ENCODE measurements at regions not wholly inside any gene's neighbourhood (a gene's known extent, or its start where the extent isn't known, plus 50 kb on each side); places are given as distances from the start of the nearest gene placed in this dataset.

DNA sequence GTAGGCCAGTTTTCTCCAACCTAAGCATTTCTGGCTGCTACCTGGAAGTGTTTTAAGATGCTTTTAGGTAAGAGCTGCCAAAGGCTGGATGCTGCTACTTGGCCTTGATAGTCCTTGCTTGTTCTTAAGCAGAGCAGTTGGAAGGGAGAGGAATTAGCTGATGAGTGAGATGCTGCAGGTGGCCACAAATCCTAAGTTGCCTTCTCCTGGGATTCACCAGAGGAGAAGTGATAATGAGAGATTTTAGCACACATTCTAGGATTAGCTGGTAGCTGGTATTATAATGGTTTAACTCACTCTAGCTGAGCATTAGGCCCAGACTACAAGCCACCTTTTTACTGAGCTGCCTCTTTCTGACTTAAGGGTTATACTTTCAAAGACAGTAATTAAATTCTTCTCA, 442.9 kb upstream of the RAG2 start (continued):
- TF ChIP-seq, protein P1, sequence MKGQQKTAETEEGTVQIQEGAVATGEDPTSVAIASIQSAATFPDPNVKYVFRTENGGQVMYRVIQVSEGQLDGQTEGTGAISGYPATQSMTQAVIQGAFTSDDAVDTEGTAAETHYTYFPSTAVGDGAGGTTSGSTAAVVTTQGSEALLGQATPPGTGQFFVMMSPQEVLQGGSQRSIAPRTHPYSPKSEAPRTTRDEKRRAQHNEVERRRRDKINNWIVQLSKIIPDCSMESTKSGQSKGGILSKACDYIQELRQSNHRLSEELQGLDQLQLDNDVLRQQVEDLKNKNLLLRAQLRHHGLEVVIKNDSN (IDR thresholded peaks at IDR 0.05; ENCODE audit: borderline replicate concordance, extremely low read length, insufficient read depth, low read depth, low read length), result no peak
- TF ChIP-seq ZNF384 (IDR thresholded peaks at IDR 0.05; ENCODE audit: borderline replicate concordance, low read depth, low read length) (no peak), KLF5 (IDR thresholded peaks at IDR 0.05; ENCODE audit: partially characterized antibody) (no peak), IKZF2 (IDR thresholded peaks at IDR 0.05) (no peak), PAX8 (IDR thresholded peaks at IDR 0.05) (no peak), RAD21 (IDR thresholded peaks at IDR 0.05; ENCODE audit: insufficient read depth, low read depth, low read length) (no peak)
- TF ChIP-seq, protein P2, sequence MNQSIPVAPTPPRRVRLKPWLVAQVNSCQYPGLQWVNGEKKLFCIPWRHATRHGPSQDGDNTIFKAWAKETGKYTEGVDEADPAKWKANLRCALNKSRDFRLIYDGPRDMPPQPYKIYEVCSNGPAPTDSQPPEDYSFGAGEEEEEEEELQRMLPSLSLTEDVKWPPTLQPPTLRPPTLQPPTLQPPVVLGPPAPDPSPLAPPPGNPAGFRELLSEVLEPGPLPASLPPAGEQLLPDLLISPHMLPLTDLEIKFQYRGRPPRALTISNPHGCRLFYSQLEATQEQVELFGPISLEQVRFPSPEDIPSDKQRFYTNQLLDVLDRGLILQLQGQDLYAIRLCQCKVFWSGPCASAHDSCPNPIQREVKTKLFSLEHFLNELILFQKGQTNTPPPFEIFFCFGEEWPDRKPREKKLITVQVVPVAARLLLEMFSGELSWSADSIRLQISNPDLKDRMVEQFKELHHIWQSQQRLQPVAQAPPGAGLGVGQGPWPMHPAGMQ (IDR thresholded peaks at IDR 0.05; ENCODE audit: borderline replicate concordance), result no peak
- TF ChIP-seq, protein P3, sequence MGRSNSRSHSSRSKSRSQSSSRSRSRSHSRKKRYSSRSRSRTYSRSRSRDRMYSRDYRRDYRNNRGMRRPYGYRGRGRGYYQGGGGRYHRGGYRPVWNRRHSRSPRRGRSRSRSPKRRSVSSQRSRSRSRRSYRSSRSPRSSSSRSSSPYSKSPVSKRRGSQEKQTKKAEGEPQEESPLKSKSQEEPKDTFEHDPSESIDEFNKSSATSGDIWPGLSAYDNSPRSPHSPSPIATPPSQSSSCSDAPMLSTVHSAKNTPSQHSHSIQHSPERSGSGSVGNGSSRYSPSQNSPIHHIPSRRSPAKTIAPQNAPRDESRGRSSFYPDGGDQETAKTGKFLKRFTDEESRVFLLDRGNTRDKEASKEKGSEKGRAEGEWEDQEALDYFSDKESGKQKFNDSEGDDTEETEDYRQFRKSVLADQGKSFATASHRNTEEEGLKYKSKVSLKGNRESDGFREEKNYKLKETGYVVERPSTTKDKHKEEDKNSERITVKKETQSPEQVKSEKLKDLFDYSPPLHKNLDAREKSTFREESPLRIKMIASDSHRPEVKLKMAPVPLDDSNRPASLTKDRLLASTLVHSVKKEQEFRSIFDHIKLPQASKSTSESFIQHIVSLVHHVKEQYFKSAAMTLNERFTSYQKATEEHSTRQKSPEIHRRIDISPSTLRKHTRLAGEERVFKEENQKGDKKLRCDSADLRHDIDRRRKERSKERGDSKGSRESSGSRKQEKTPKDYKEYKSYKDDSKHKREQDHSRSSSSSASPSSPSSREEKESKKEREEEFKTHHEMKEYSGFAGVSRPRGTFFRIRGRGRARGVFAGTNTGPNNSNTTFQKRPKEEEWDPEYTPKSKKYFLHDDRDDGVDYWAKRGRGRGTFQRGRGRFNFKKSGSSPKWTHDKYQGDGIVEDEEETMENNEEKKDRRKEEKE (IDR thresholded peaks at IDR 0.05), result no peak

DNA sequence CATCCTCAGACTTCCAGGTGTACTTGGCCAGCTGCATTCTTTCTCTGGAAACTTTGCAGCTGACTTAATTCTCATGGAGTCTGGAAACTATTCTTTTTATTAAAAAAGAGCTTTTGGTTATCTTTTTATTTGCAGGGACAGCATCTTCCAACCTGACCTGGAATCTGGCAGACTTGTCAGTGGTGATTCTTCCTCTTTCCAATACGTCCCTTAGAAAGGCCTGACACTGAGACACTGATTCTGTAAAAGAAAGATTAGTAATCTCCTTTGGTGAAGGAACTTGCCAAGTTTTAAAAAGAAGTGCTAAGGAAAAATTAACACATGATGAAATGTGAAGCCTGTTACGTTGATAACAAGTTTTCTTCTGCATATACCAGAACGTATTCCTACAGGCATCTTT, 440.9 kb upstream of the RAG2 start:
- POLR2A ChIA-PET, result no interaction called here
- BruUV-seq (replicated peaks), result no TSS peak
- no peak for ATAC-seq

More for the DNA sequence above, 440.9 kb upstream of the RAG2 start:
- no peak for DNase-seq (ENCODE audit: low read depth, low spot score)
- Histone ChIP-seq H4K20me1 (ENCODE audit: control insufficient read depth, insufficient read depth) (no peaks in the 10 kb centered on the region), H3K4me3 (no peak overlapping the region), H3K27ac (ENCODE audit: control insufficient read depth, insufficient read depth) (no peak overlapping the region), H3K4me1 (ENCODE audit: control insufficient read depth, insufficient read depth, low read length) (no peaks in the 10 kb centered on the region), H2AFZ (ENCODE audit: control insufficient read depth, low read depth, low read length) (no peak overlapping the region), H3K4me2 (ENCODE audit: control insufficient read depth, insufficient read depth) (no peak overlapping the region), H3K36me3 (ENCODE audit: control insufficient read depth in 2 of 2, insufficient read depth in 2 of 2, low read length in 1 of 2) (no peaks in the 10 kb centered on the region), H3K79me2 (ENCODE audit: control insufficient read depth, insufficient read depth, low read length) (no peaks in the 10 kb centered on the region), H3K9ac (ENCODE audit: control insufficient read depth, insufficient read depth, low read length) (no peak overlapping the region), H3K27me3 (replicated peaks in 1 of 2; ENCODE audit: control insufficient read depth in 2 of 2, insufficient read depth in 2 of 2, low read length in 1 of 2) (no peaks in the 10 kb centered on the region), H3K9me3 (replicated peaks; ENCODE audit: control insufficient read depth, insufficient read depth, low read length) (no peaks in the 10 kb centered on the region)
- TF ChIP-seq, protein P2 (IDR thresholded peaks at IDR 0.05; ENCODE audit: borderline replicate concordance), result no peak
- no peak for TF ChIP-seq ZSCAN29 (IDR thresholded peaks at IDR 0.05)
- TF ChIP-seq EED (IDR thresholded peaks at IDR 0.05; ENCODE audit: low read depth), result no peak
- no peak for TF ChIP-seq BHLHE40 (IDR thresholded peaks at IDR 0.05; ENCODE audit: borderline replicate concordance in 1 of 2, low read depth in 2 of 2, low read length in 1 of 2)
- ChIA-PET SMC1A (ENCODE audit: uncharacterized antibody, unreplicated experiment) (no interaction called here), RAD21 (ENCODE audit: unreplicated experiment) (no interaction called here), CTCF (no interaction called here)
- in situ Hi-C loops (cut with MboI) (no loop called here), intact Hi-C loops (cut with micrococcal nuclease; ENCODE audit: unreplicated experiment) (no loop called here)
- 0% methylated on average over 3 of the region's 3 CpGs for WGBS (ENCODE audit: insufficient coverage, insufficient replicate concordance, low lambda C conversion rate, missing lambda C conversion rate)
- FAIRE-seq, result no peak

Data from GM12878 (cell line).